ENCODE measurements at regions not wholly inside any gene's neighbourhood (a gene's known extent, or its start where the extent isn't known, plus 50 kb on each side); places are given as distances from the start of the nearest gene placed in this dataset.

DNA sequence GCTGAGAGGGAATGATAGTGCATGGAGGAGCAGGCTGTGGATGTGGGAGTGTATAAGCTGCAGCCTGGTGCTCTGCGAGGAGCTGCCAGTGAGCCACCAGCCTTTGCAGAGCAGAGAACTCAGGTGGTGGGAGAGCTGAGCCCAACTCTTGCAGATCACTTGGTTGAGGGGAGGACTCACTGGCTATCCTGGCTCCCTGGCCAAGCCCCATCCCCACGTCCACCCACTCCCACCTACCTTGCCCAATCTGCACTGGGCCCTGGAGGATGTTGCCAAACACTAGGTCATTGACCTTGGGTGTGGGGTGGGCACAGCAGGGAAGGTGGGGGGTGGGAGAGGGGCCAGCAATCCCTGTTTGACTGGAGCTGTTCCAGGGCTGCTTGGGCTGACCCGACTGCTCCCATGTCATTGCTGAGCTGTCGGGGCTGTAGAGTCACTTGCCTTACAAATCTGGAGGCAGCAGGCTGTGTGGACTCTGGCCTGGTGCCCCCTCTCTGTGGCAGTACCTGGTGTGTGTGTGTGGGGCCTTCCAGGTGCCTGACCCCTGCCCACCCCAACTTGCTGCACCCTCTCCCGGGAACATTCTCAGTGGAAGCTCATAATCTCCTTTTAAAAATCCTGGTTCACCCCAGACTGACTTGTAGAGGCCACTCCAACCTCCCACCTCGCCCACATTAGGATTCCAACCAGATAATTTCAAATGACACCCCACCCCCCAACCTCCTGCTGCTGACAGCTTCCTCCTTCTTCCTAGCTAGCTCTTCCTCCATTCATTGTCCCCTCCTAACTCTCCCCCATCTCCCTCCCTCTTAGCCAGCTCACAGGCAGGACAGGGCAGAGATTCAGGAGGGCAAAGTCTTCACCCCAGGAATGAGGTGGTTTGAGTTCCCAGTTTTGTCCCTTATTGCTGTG lies 162.3 kb downstream of the MRPL14 start:
- Histone ChIP-seq H3K36me3 (no peaks in the 10 kb centered on the region), H3K9me3 (no peaks in the 10 kb centered on the region), H3K4me1 (no peaks in the 10 kb centered on the region), H3K27ac (no peak overlapping the region), H3K4me3 (no peak overlapping the region), H3K27me3 (no peaks in the 10 kb centered on the region)
- DNase-seq (ENCODE audit: low spot score) = peak; percentile 48
- TF ChIP-seq, protein P1, sequence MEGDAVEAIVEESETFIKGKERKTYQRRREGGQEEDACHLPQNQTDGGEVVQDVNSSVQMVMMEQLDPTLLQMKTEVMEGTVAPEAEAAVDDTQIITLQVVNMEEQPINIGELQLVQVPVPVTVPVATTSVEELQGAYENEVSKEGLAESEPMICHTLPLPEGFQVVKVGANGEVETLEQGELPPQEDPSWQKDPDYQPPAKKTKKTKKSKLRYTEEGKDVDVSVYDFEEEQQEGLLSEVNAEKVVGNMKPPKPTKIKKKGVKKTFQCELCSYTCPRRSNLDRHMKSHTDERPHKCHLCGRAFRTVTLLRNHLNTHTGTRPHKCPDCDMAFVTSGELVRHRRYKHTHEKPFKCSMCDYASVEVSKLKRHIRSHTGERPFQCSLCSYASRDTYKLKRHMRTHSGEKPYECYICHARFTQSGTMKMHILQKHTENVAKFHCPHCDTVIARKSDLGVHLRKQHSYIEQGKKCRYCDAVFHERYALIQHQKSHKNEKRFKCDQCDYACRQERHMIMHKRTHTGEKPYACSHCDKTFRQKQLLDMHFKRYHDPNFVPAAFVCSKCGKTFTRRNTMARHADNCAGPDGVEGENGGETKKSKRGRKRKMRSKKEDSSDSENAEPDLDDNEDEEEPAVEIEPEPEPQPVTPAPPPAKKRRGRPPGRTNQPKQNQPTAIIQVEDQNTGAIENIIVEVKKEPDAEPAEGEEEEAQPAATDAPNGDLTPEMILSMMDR (IDR thresholded peaks at IDR 0.05) = no peak

DNA sequence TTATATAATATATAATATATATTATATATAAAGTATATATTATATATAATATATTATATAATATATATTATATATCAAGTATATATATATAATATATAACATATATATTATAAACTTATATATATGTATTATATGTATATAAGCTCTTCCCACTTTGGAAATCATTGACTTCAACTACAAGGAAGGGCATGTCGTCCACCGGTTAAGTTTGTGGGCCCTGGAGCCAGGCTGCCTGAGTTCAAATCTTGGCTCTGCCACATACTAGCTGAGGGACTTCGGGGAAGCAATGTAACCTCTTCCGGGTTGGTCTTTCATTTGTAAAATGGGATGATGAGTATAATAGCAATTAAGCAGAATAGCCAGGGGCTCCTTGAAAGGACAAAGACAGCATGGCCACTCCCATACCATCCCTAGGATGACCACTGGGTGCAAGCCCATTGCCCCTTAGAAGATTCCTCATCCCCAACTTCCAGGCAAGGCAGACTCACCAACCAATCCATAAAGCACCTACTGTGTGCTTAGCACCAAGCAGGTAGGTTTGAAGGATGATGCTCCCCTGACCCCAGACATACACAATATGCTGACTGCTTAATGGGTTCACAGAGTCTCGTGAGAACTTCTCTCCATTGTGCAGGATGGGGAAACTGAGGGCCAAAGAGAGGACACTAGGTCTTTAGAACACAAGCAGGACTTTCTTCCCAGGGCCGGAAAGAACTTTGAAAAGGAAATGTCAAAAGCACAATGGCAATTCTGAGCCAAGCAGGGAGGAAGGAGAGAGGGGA lies 163.2 kb downstream of the MRPL14 start:
- Histone ChIP-seq H3K9me3 (no peaks in the 10 kb centered on the region), H3K36me3 (no peaks in the 10 kb centered on the region), H3K27ac (no peak overlapping the region), H3K4me1 (no peaks in the 10 kb centered on the region), H3K27me3 (no peaks in the 10 kb centered on the region), H3K4me3 (no peak overlapping the region)
- TF ChIP-seq, protein P1 (IDR thresholded peaks at IDR 0.05) = no peak
- peak; percentile 52 for DNase-seq (ENCODE audit: low spot score)

DNA sequence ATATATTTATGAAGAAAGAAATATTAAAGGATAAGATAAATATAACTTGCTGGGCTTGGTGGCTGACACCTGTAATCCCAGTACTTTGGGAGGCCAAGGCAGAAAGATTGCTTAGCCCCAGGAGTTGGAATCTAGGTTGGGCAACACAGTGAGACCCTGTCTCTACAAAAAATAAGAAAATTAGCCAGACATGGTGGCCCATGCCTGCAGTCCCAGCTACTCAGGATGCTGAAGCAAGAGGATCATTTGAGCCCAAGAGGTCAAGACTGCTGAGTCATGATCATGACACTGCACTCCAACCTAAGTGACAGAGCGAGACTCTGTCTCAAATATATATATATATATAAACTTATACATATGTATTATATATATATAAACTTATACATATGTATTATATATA lies 164.0 kb downstream of the MRPL14 start:
- TF ChIP-seq, protein P1 (IDR thresholded peaks at IDR 0.05) = no peak
- peak; percentile 48 for DNase-seq (ENCODE audit: low spot score)
- H3K27ac ChIP-seq = no peak overlapping the region
- no peaks in the 10 kb centered on the region for H3K36me3 ChIP-seq
- H3K27me3 ChIP-seq = no peaks in the 10 kb centered on the region
- no peaks in the 10 kb centered on the region for H3K4me1 ChIP-seq
- H3K4me3 ChIP-seq = no peak overlapping the region
- no peaks in the 10 kb centered on the region for H3K9me3 ChIP-seq

DNA sequence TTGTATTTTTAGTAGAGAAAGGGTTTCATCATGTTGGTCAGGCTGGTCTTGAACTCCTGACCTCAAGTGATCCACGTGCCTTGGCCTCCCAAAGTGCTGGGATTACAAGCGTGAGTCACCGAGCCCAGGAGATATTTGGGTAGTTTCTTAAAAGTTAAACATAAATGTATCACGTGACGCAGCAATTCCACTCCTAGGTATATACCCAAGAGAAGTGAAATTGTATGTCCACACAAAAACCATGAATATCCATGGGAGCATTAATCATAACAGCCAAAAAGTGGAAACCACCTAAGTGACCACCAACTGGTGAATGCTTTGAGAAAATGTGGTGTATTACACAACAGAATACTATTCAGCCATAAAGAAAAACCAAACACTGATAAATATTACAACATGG lies 164.8 kb downstream of the MRPL14 start:
- Histone ChIP-seq H3K27ac (no peak overlapping the region), H3K9me3 (no peaks in the 10 kb centered on the region), H3K36me3 (no peaks in the 10 kb centered on the region), H3K4me3 (no peak overlapping the region), H3K4me1 (no peaks in the 10 kb centered on the region), H3K27me3 (no peaks in the 10 kb centered on the region)
- DNase-seq (ENCODE audit: low spot score) = peak; percentile 38
- TF ChIP-seq, protein P1 (IDR thresholded peaks at IDR 0.05) = no peak

DNA sequence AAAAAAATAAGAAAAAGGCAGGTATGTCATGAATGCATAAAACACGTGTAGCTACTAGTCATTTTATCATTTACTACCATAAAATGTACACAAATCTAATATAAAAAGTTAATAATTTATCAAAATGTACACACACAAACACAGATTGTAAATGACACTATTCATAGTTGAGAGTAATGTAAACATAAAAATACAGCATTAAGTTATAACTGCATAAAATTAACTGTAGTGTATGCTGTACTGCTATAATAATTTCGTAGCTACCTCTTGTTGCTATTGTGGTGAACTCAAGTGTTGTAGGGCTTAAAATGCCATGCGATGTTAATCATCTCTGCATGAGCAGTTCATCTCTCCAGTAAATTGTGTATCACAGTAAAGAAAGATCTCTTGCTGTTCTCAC lies 170.0 kb downstream of the MRPL14 start:
- TF ChIP-seq, protein P1 (IDR thresholded peaks at IDR 0.05) = no peak
- H3K9me3 ChIP-seq = no peaks in the 10 kb centered on the region
- H3K27me3 ChIP-seq = no peaks in the 10 kb centered on the region
- H3K27ac ChIP-seq = no peak overlapping the region
- no peaks in the 10 kb centered on the region for H3K36me3 ChIP-seq
- H3K4me1 ChIP-seq = peaks cover 0 to 18% of the 10 kb centered on the region in 2 donors
- no peak for DNase-seq (ENCODE audit: low spot score)
- no peak overlapping the region for H3K4me3 ChIP-seq
